IMR-90 (cell line): ENCODE measurements at regions not wholly inside any gene's neighbourhood (a gene's known extent, or its start where the extent isn't known, plus 50 kb on each side); places are given as distances from the start of the nearest gene placed in this dataset.

Source experiments
- ATAC-seq: fragments of 200-7000 bp; cut with Tn5 transposase; 2 replicates; pipeline ENCODE4 v1.9.1; 2020; ENCODE audit warnings: low read depth, mild to moderate bottlenecking, moderate library complexity
- BruUV-seq: library from RNA; stranded (reverse); fragments of 400-500 nt; replicated peaks from 2 replicates; lab custom pipeline; 2021; lab: Mats Ljungman, UMichigan
- CTCF ChIA-PET: fragments of 300-600 bp; formaldehyde crosslinking; extraction: SDS; loops from one replicate; lab custom pipeline; 2021; ENCODE audit warnings: antibody characterized with exemption; lab: Yijun Ruan, JAX
- POLR2A ChIA-PET: fragments of 300-600 bp; sonication (Branson Sonifier 250); formaldehyde crosslinking; loops from one replicate; lab custom pipeline; 2022; ENCODE audit warnings: antibody characterized with exemption; ENCODE audit not compliant: unreplicated experiment; lab: Charles Lee
- DNase-seq: peaks from one replicate; pipeline ENCODE4 v3.0.0; 2013
- H2AFZ ChIP-seq: replicated peaks from 2 replicates; pipeline ENCODE3; 2013; ENCODE audit warnings: low read length, mild to moderate bottlenecking; ENCODE audit not compliant: poor library complexity
- H2AK5ac ChIP-seq: 2 replicates; pipeline ENCODE4 v1.6.1; 2013; ENCODE audit warnings: low read depth, low read length, inconsistent platforms
- H2AK9ac ChIP-seq: replicated peaks from 2 replicates; pipeline ENCODE3; 2013; ENCODE audit warnings: mild to moderate bottlenecking, low read depth, low read length, moderate library complexity; ENCODE audit not compliant: poor library complexity
- H2BK120ac ChIP-seq: 2 replicates; pipeline ENCODE4 v1.6.1; 2013; ENCODE audit warnings: low read depth, low read length, inconsistent platforms
- H2BK15ac ChIP-seq: 3 replicates; pipeline ENCODE4 v1.6.1; 2013; ENCODE audit warnings: low read depth, low read length, inconsistent platforms
- H2BK20ac ChIP-seq: 2 replicates; pipeline ENCODE4 v1.6.1; 2013; ENCODE audit warnings: low read depth, mild to moderate bottlenecking, inconsistent platforms, low read length, moderate library complexity
- H2BK5ac ChIP-seq: 2 replicates; pipeline ENCODE4 v1.6.1; 2013; ENCODE audit warnings: mild to moderate bottlenecking, low read depth, low read length, inconsistent platforms; ENCODE audit not compliant: poor library complexity, severe bottlenecking
- H3K14ac ChIP-seq: replicated peaks from 2 replicates; pipeline ENCODE4 v1.6.1; 2013; ENCODE audit warnings: low read depth, low read length, inconsistent platforms
- H3K18ac ChIP-seq: 2 replicates; pipeline ENCODE4 v1.6.1; 2013; ENCODE audit warnings: low read depth, low read length, control low read depth
- H3K23ac ChIP-seq: 2 replicates; pipeline ENCODE4 v1.6.1; 2013; ENCODE audit warnings: low read depth, low read length, inconsistent platforms
- H3K27ac ChIP-seq: 2 replicates; pipeline ENCODE4 v1.5.1; 2013; ENCODE audit warnings: mild to moderate bottlenecking, control low read depth, low read length; ENCODE audit not compliant: insufficient read depth
- H3K27me3 ChIP-seq: 2 replicates; pipeline ENCODE4 v1.6.1; 2013; ENCODE audit warnings: low read length; ENCODE audit not compliant: control insufficient read depth, insufficient read depth
- H3K36me3 ChIP-seq: 2 replicates; pipeline ENCODE4 v1.6.1; 2013; ENCODE audit warnings: low read length, mixed read lengths; ENCODE audit not compliant: control insufficient read depth, insufficient read depth
- H3K4ac ChIP-seq: 2 replicates; pipeline ENCODE4 v1.6.1; 2013; ENCODE audit warnings: low read depth, low read length, inconsistent platforms
- H3K4me1 ChIP-seq: 2 replicates; pipeline ENCODE4 v1.6.1; 2013; ENCODE audit warnings: low read length, mixed read lengths; ENCODE audit not compliant: control insufficient read depth, insufficient read depth
- H3K4me2 ChIP-seq: 2 replicates; pipeline ENCODE4 v1.6.1; 2013; ENCODE audit warnings: low read depth, mild to moderate bottlenecking, control low read depth, low read length, moderate library complexity
- H3K4me3 ChIP-seq: 2 replicates; pipeline ENCODE4 v1.5.1; 2013; ENCODE audit warnings: low read depth, mild to moderate bottlenecking, control low read depth, low read length, moderate library complexity; ENCODE audit not compliant: insufficient read depth
- H3K56ac ChIP-seq: 2 replicates; pipeline ENCODE4 v1.6.1; 2013; ENCODE audit warnings: low read length, inconsistent platforms; ENCODE audit not compliant: insufficient read depth; ENCODE audit errors: extremely low read depth
- H3K79me1 ChIP-seq, 2 experiments: 2 replicates each; pipeline ENCODE4 v1.6.1; 2013; ENCODE audit warnings: low read length in 2 of 2, inconsistent platforms in 1 of 2, low read depth in 1 of 2
- H3K9ac ChIP-seq: 2 replicates; pipeline ENCODE4 v1.6.1; 2013; ENCODE audit warnings: low read depth, low read length, control low read depth
- H3K9me1 ChIP-seq: 2 replicates; pipeline ENCODE4 v1.6.1; 2013; ENCODE audit warnings: low read length, inconsistent platforms; ENCODE audit not compliant: insufficient read depth
- H3K9me3 ChIP-seq: 2 replicates; pipeline ENCODE4 v1.6.1; 2013; ENCODE audit warnings: low read length; ENCODE audit not compliant: control insufficient read depth, insufficient read depth
- H4K20me1 ChIP-seq: 2 replicates; pipeline ENCODE4 v1.6.1; 2013; ENCODE audit warnings: low read length, inconsistent platforms; ENCODE audit not compliant: insufficient read depth
- H4K5ac ChIP-seq: 2 replicates; pipeline ENCODE4 v1.6.1; 2013; ENCODE audit warnings: mild to moderate bottlenecking, low read depth, low read length, control low read depth
- H4K8ac ChIP-seq, 2 experiments: 2 replicates each; pipeline ENCODE4 v1.6.1; 2013; ENCODE audit warnings: low read depth in 2 of 2, low read length in 2 of 2, control low read depth in 1 of 2, inconsistent platforms in 1 of 2
- H4K91ac ChIP-seq: 2 replicates; pipeline ENCODE4 v1.6.1; 2013; ENCODE audit warnings: low read depth, low read length, inconsistent platforms; ENCODE audit not compliant: insufficient read depth
- BHLHE40 ChIP-seq: fragments of 150-350 bp; IDR thresholded peaks from 2 replicates; pipeline ENCODE4 v1.6.1; 2016; ENCODE audit warnings: mild to moderate bottlenecking, low read depth, low read length
- CEBPB ChIP-seq: IDR thresholded peaks from 2 replicates; pipeline ENCODE4 v1.6.1; 2012; ENCODE audit warnings: low read depth, low read length, improper control_type of control experiment
- CHD1 ChIP-seq: IDR thresholded peaks from 2 replicates; pipeline ENCODE4 v1.6.1; 2012; ENCODE audit warnings: low read depth, low read length, improper control_type of control experiment
- CTCF ChIP-seq: conservative IDR thresholded peaks from 2 replicates; pipeline ENCODE4 v1.5.1; 2012; ENCODE audit warnings: mild to moderate bottlenecking, low read depth, low read length, improper control_type of control experiment
- ELK1 ChIP-seq: fragments of 150-350 bp; IDR thresholded peaks from 2 replicates; pipeline ENCODE4 v1.6.1; 2016; ENCODE audit warnings: low read depth, mild to moderate bottlenecking, low read length, moderate library complexity, borderline replicate concordance
- FOS ChIP-seq: fragments of 150-350 bp; IDR thresholded peaks from 2 replicates; pipeline ENCODE4 v1.6.1; 2016; ENCODE audit warnings: low read depth, low read length
- MAFK ChIP-seq: IDR thresholded peaks from 2 replicates; pipeline ENCODE4 v1.6.1; 2012; ENCODE audit warnings: low read depth, low read length, improper control_type of control experiment
- MAZ ChIP-seq: IDR thresholded peaks from 2 replicates; pipeline ENCODE4 v1.6.1; 2012; ENCODE audit warnings: low read depth, mild to moderate bottlenecking, low read length, improper control_type of control experiment, moderate library complexity, borderline replicate concordance
- MXI1 ChIP-seq: IDR thresholded peaks from 2 replicates; pipeline ENCODE4 v1.6.1; 2012; ENCODE audit warnings: low read depth, mild to moderate bottlenecking, low read length, moderate library complexity, borderline replicate concordance
- NFE2L2 ChIP-seq: fragments of 150-350 bp; IDR thresholded peaks from 2 replicates; pipeline ENCODE4 v1.6.1; 2016; ENCODE audit warnings: low read depth, mild to moderate bottlenecking, low read length
- POLR2A ChIP-seq: IDR thresholded peaks from 2 replicates; pipeline ENCODE4 v1.6.1; 2012; ENCODE audit warnings: mild to moderate bottlenecking, low read depth, low read length
- RAD21 ChIP-seq: IDR thresholded peaks from 2 replicates; pipeline ENCODE4 v1.6.1; 2012; ENCODE audit warnings: low read length, improper control_type of control experiment
- RCOR1 ChIP-seq: IDR thresholded peaks from 2 replicates; pipeline ENCODE4 v1.6.1; 2012; ENCODE audit warnings: mild to moderate bottlenecking, low read length, improper control_type of control experiment; ENCODE audit not compliant: insufficient replicate concordance
- RFX5 ChIP-seq: IDR thresholded peaks from 2 replicates; pipeline ENCODE4 v1.8.0; 2012; ENCODE audit warnings: low read depth, mild to moderate bottlenecking, low read length, moderate library complexity
- SMC3 ChIP-seq: fragments of 150-350 bp; IDR thresholded peaks from 2 replicates; pipeline ENCODE4 v1.6.1; 2016; ENCODE audit warnings: low read depth, mild to moderate bottlenecking, antibody characterized with exemption, low read length, moderate library complexity
- USF2 ChIP-seq: fragments of 150-350 bp; IDR thresholded peaks from 2 replicates; pipeline ENCODE4 v1.6.1; 2017; ENCODE audit warnings: mild to moderate bottlenecking, antibody characterized with exemption, low read length, low read depth
- WGBS, 2 experiments: methylation state at CpG; one replicate each; pipeline versions ENCODE4 v1.1.5 to v1.1.7; 2013; ENCODE audit warnings: missing lambda C conversion rate in 2 of 2; ENCODE audit not compliant: insufficient read length in 1 of 2; ENCODE audit errors: extremely low coverage in 2 of 2; 5-methylcytosine and 5-hydroxymethylcytosine counted together
- dilution Hi-C: fragments of 300-500 bp; cut with HindIII; formaldehyde crosslinking; loops from one replicate; pipeline ENCODE4 v1.14.3; 2018; ENCODE audit warnings: low sequenced_read_pairs; ENCODE audit not compliant: unreplicated experiment
- in situ Hi-C: fragments of 300-500 bp; cut with MboI; formaldehyde crosslinking; loops from 3 replicates; pipeline ENCODE4 v1.14.3; 2019; ENCODE audit warnings: low sequenced_read_pairs, inconsistent platforms, mixed read lengths
- intact Hi-C: fragments of 100-400 bp; cut with micrococcal nuclease; formaldehyde crosslinking; loops from 2 replicates; pipeline ENCODE4 v1.10.0; 2022

GRCh38 chr6:40753048-40753447 is 165.9 kb upstream of the LRFN2 start:
- no peaks in the 10 kb centered on the region for H3K36me3 ChIP-seq
- DNase-seq = no peak
- no peak for TF ChIP-seq CEBPB
- no peak for TF ChIP-seq CHD1
- TF ChIP-seq SMC3 = no peak
- TF ChIP-seq USF2 = no peak
- TF ChIP-seq MXI1 = no peak
- TF ChIP-seq RFX5 = no peak
- no peak for TF ChIP-seq MAFK
- no peak for TF ChIP-seq BHLHE40
- no peak for TF ChIP-seq CTCF
- no peak for TF ChIP-seq MAZ
- TF ChIP-seq RCOR1 = no peak
- TF ChIP-seq POLR2A = no peak
- no peak for TF ChIP-seq ELK1
- TF ChIP-seq NFE2L2 = no peak
- no peak for TF ChIP-seq RAD21
- TF ChIP-seq FOS = no peak
- H3K4ac ChIP-seq = no peak overlapping the region
- no peak for ATAC-seq
- in situ Hi-C loops = no loop called here
- no peak overlapping the region for H2BK120ac ChIP-seq
- H2BK5ac ChIP-seq = no peak overlapping the region
- H2BK15ac ChIP-seq = no peak overlapping the region
- H3K4me2 ChIP-seq = no peak overlapping the region
- no peak overlapping the region for H4K5ac ChIP-seq
- H2AK5ac ChIP-seq = no peak overlapping the region
- no peak overlapping the region for H3K9ac ChIP-seq
- no peak overlapping the region for H2AFZ ChIP-seq
- no peaks in the 10 kb centered on the region for H3K79me1 ChIP-seq
- H4K8ac ChIP-seq = no peak overlapping the region
- H3K18ac ChIP-seq = no peak overlapping the region
- no peaks in the 10 kb centered on the region for H3K9me3 ChIP-seq
- no peak overlapping the region for H3K4me3 ChIP-seq
- H3K27me3 ChIP-seq = peaks cover 4% of the 10 kb centered on the region
- H2BK20ac ChIP-seq = no peak overlapping the region
- no peak overlapping the region for H3K27ac ChIP-seq
- no peaks in the 10 kb centered on the region for H4K20me1 ChIP-seq
- no peak overlapping the region for H3K56ac ChIP-seq
- WGBS, 2 experiments = no CpG with 5 or more reads among the region's 3 CpGs
- dilution Hi-C loops = no loop called here
- intact Hi-C loops = no loop called here
- H3K23ac ChIP-seq = no peak overlapping the region
- BruUV-seq = no TSS peak
- H2AK9ac ChIP-seq = no peak overlapping the region
- H3K9me1 ChIP-seq = 0 out of 2 replicates have a peak, but pooled peaks cover 4% of the 10 kb centered on the region
- H3K4me1 ChIP-seq = no peaks in the 10 kb centered on the region
- H4K91ac ChIP-seq = no peak overlapping the region
- POLR2A ChIA-PET = no interaction called here
- CTCF ChIA-PET = no interaction called here
- H3K14ac ChIP-seq = no peak overlapping the region
